Thymus (tissue), 11 donors: ENCODE measurements at regions not wholly inside any gene's neighbourhood (a gene's known extent, or its start where the extent isn't known, plus 50 kb on each side); places are given as distances from the start of the nearest gene placed in this dataset.

Experiments used
- DNase-seq, 9 donors: peaks; one replicate each; pipeline ENCODE4 v3.0.0-alpha.2; 2013; ENCODE audit warnings: low spot score in 9 of 9, low read depth in 6 of 9, missing footprints in 1 of 9
- H3K27ac ChIP-seq, 2 donors: one replicate each; pipeline ENCODE4 v1.5.1; 2013; ENCODE audit warnings: control low read depth in 1 of 2, low read depth in 1 of 2, low read length in 1 of 2, mild to moderate bottlenecking in 1 of 2, moderate library complexity in 1 of 2
- H3K27me3 ChIP-seq, 2 donors: one replicate each; pipeline ENCODE4 v1.5.1; 2013; ENCODE audit warnings: low read length in 1 of 2; ENCODE audit not compliant: control insufficient read depth in 2 of 2, insufficient read depth in 1 of 2
- H3K36me3 ChIP-seq, 2 donors: one replicate each; pipeline ENCODE4 v1.5.1; 2013; ENCODE audit warnings: low read length in 1 of 2, mild to moderate bottlenecking in 1 of 2, moderate library complexity in 1 of 2; ENCODE audit not compliant: control insufficient read depth in 2 of 2, insufficient read depth in 2 of 2
- H3K4me1 ChIP-seq, 2 donors: one replicate each; pipeline ENCODE4 v1.5.1; 2013; ENCODE audit warnings: low read length in 2 of 2; ENCODE audit not compliant: control insufficient read depth in 2 of 2, insufficient read depth in 2 of 2
- H3K4me3 ChIP-seq, 2 donors: one replicate each; pipeline ENCODE4 v1.5.1; 2013; ENCODE audit warnings: low read length in 2 of 2, control low read depth in 1 of 2, mild to moderate bottlenecking in 1 of 2
- H3K9me3 ChIP-seq, 2 donors: one replicate each; pipeline ENCODE4 v1.5.1; 2013; ENCODE audit warnings: low read length in 1 of 2, mild to moderate bottlenecking in 1 of 2; ENCODE audit not compliant: control insufficient read depth in 2 of 2, insufficient read depth in 1 of 2
- WGBS: extraction: QIAGEN DNeasy Blood & Tissue Kit; methylation state at CpG from one replicate; pipeline ENCODE4 v1.1.7; 2013; 5-methylcytosine and 5-hydroxymethylcytosine counted together
- donor health status: healthy.

DNA sequence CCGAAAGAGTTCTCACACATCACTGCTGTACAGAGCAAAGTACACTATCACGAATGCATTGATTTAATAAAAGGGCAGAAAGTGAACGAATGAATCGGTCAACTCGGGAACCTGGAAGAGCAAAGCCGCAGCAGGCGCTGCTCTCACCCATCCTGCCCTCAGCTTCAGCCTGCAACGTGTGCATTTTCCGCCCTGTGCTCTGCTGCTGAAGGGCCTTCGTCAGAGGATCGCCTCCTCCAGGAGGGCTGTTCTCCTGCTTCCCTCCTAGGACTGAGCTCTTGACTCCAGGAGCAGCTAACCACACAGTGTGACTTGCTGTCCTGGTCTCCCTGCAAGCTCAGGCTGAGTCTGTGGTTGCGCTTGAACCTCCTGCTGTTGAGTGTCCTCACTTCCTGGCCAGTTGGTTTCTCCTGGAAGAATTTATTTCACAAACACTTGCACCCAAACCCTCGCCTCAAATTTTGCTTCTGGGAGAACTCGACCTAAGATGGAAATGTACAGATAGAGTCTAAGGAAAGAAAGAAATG, 473.0 kb upstream of the KLF6 start:
- H3K36me3 ChIP-seq, result no peaks in the 10 kb centered on the region
- 94% methylated on average over 14 of the region's 14 CpGs for WGBS
- no peak overlapping the region for H3K4me3 ChIP-seq
- no peaks in the 10 kb centered on the region for H3K27me3 ChIP-seq
- no peak overlapping the region for H3K27ac ChIP-seq
- no peak for DNase-seq
- H3K9me3 ChIP-seq, result no peaks in the 10 kb centered on the region
- no peaks in the 10 kb centered on the region for H3K4me1 ChIP-seq

GRCh38 chr10:4256971-4257370, 472.0 kb upstream of the KLF6 start:
- no peaks in the 10 kb centered on the region for H3K4me1 ChIP-seq
- WGBS, result 99% methylated on average over 2 of the region's 2 CpGs
- no peak for DNase-seq

GRCh38 chr10:4255751-4256150, 470.7 kb upstream of the KLF6 start:
- no peaks in the 10 kb centered on the region for H3K9me3 ChIP-seq
- H3K4me1 ChIP-seq, result no peaks in the 10 kb centered on the region
- no peak overlapping the region for H3K27ac ChIP-seq
- H3K27me3 ChIP-seq, result no peaks in the 10 kb centered on the region
- DNase-seq, result no peak
- no peaks in the 10 kb centered on the region for H3K36me3 ChIP-seq
- 95% methylated on average over 3 of the region's 3 CpGs for WGBS
- no peak overlapping the region for H3K4me3 ChIP-seq

More at GRCh38 chr10:4256971-4257370, 472.0 kb upstream of the KLF6 start:
- no peak overlapping the region for H3K27ac ChIP-seq
- no peaks in the 10 kb centered on the region for H3K27me3 ChIP-seq
- H3K9me3 ChIP-seq, result no peaks in the 10 kb centered on the region
- H3K4me3 ChIP-seq, result no peak overlapping the region
- H3K36me3 ChIP-seq, result no peaks in the 10 kb centered on the region

GRCh38 chr10:4254101-4254994, 469.3 kb upstream of the KLF6 start:
- DNase-seq, result no peak
- Histone ChIP-seq H3K9me3 (no peaks in the 10 kb centered on the region), H3K36me3 (no peaks in the 10 kb centered on the region), H3K4me3 (no peak overlapping the region), H3K27ac (no peak overlapping the region), H3K27me3 (no peaks in the 10 kb centered on the region), H3K4me1 (no peaks in the 10 kb centered on the region)
- 94% methylated on average over 11 of the region's 11 CpGs for WGBS

- H3K27ac ChIP-seq, result no peak overlapping the region
- WGBS, result 95% methylated on average over 2 of the region's 2 CpGs
- no peaks in the 10 kb centered on the region for H3K36me3 ChIP-seq
- no peaks in the 10 kb centered on the region for H3K9me3 ChIP-seq
- H3K4me1 ChIP-seq, result peaks cover 0 to 7% of the 10 kb centered on the region in 2 donors
- H3K27me3 ChIP-seq, result no peaks in the 10 kb centered on the region
- DNase-seq, result no peak
- no peak overlapping the region for H3K4me3 ChIP-seq
Measured at GRCh38 chr10:4252701-4253100, 467.7 kb upstream of the KLF6 start.

GRCh38 chr10:4250587-4250887, 465.5 kb upstream of the KLF6 start:
- H3K27ac ChIP-seq, result no peak overlapping the region
- no peak for DNase-seq
- no peak overlapping the region for H3K4me3 ChIP-seq
- 84% methylated on average over 2 of the region's 2 CpGs for WGBS
- H3K36me3 ChIP-seq, result no peaks in the 10 kb centered on the region
- H3K27me3 ChIP-seq, result no peaks in the 10 kb centered on the region
- no peaks in the 10 kb centered on the region for H3K9me3 ChIP-seq
- peaks cover 0 to 7% of the 10 kb centered on the region in 2 donors for H3K4me1 ChIP-seq

DNA sequence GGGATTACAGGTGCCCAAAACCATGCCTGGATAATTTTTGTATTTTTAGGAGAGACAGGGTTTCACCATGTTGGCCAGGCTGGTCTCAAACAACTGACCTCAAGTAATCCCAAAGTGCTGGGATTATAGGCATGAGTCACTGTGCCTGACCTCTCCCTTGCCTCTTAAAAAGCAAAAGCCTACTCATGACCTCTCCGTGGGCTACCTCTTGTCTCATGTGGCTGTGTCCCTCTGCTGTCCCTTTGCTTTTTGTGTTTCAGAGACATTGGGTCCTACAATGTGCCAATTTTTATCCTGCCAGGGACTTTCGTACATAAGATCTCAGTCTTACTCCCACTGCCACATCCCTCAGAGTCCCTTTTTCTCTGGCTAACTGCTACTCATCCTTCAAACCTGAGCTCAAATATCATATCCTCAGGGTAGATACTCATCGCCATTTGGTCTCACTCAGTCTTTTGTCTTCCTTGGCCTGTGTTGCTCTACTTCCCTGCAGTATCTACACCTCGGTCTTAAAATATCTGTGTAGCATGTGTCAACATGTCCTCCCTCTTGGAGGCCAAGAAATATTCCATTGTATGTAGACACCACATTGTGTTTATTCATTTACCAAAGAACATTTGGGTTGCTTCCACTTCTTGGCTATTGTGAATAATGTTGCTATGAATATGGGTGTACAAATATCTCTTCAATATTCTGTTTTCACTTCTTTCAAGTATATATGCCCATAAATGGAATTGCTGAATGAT, 465.0 kb upstream of the KLF6 start:
- DNase-seq, result no peak
- Histone ChIP-seq H3K36me3 (no peaks in the 10 kb centered on the region), H3K4me3 (no peak overlapping the region), H3K9me3 (no peaks in the 10 kb centered on the region), H3K4me1 (peaks cover 0 to 7% of the 10 kb centered on the region in 2 donors), H3K27ac (no peak overlapping the region), H3K27me3 (no peaks in the 10 kb centered on the region)
- 96% methylated on average over 4 of the region's 4 CpGs for WGBS

DNA sequence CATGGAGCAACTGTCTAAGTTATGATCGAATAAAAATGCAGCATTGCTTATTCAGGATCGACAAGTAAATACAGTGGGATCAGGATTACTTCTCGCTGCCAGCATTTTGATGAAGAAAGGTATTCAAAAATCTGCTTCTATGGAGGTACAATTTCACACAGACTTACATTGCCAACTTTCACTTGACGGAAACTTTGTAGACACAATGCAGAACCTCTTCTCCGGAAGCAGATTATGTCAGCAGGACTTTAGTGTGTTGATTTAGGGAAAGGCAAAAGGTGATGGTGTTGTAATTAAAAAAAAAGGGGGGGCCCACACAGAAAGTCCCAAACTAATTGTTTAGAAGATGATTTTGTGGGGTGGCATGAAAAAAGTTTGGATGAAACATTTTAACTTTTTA, 462.4 kb upstream of the KLF6 start:
- Histone ChIP-seq H3K4me3 (no peak overlapping the region), H3K27ac (no peak overlapping the region), H3K27me3 (no peaks in the 10 kb centered on the region), H3K36me3 (no peaks in the 10 kb centered on the region), H3K4me1 (peaks cover 0 to 12% of the 10 kb centered on the region in 2 donors), H3K9me3 (no peaks in the 10 kb centered on the region)
- DNase-seq, result no peak
- WGBS, result 96% methylated on average over 5 of the region's 5 CpGs

DNA sequence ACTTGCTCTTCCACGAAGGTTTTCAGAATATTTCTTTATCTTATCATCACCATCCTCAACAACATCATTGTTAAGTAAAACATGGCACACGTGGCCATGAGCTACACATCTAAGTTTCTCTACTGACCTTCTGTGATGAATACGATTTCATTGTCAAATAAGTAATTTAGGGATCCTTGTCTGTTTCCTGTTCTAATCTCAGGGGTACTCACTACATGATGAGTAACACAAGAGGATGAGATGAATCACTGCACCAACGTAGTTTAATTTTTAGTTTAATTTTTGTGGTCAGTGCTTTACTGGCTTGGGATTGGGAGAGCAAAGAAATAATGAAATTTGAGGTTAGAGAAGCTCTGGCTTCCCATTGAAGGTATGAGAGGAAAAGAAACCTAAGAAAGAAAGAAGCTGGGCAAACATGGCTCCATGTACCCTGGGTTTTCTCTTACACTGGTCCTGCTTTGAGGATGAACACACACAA, 461.9 kb upstream of the KLF6 start:
- Histone ChIP-seq H3K27me3 (no peaks in the 10 kb centered on the region), H3K4me3 (no peak overlapping the region), H3K27ac (no peak overlapping the region), H3K9me3 (no peaks in the 10 kb centered on the region), H3K36me3 (no peaks in the 10 kb centered on the region), H3K4me1 (peaks cover 0 to 15% of the 10 kb centered on the region in 2 donors)
- DNase-seq, result no peak
- 82% methylated on average over 4 of the region's 4 CpGs for WGBS
